Fibroblast of skin of right biceps (primary cell): ENCODE measurements at regions not wholly inside any gene's neighbourhood (a gene's known extent, or its start where the extent isn't known, plus 50 kb on each side); places are given as distances from the start of the nearest gene placed in this dataset.
A peak's percentile ranks its signal among the peaks of the same experiment; 100 is the strongest.

Experiments
- DNase-seq: peaks from one replicate; pipeline ENCODE4 v3.0.0-alpha.2; 2013

DNA sequence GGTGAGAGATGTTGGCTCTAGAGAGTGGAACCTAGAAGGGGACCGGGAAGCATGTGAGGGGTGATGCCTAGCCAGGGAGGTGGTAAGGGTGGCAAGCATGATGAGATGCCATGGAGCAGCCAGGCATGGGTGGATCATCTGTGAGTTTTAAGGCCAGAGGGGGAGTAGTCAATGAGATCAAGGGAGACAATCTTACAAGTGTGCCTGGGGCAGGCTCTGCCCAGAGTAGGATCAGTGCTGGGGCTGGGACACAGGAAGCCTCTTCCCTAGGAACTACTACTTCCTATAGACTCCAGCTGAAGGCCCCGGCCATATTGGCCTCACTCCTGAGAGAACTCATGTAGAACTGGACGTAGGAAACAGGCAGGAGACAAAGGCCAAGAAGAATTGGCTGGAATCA is 192.4 kb upstream of the CSF3R start:
- no peak for DNase-seq

DNA sequence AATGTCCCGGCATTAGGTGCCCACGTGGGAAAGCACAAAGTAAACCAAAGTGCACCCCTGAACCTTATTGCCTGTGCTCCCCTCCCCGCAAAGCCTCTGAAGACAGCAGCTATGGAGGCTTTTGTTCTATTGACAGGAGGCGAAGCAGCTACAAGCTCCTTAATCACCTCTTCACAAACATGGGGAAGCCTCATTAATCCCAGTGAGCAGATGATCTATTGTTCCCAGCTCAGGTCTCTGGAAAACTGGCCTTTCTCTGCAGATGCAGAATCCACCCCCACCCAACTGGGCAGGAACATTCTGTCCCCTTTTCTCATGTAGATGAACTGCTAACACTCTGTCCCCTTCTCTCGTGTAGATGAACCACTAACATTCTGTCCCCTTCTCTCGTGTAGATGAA is 190.5 kb upstream of the CSF3R start:
- DNase-seq = no peak

DNA sequence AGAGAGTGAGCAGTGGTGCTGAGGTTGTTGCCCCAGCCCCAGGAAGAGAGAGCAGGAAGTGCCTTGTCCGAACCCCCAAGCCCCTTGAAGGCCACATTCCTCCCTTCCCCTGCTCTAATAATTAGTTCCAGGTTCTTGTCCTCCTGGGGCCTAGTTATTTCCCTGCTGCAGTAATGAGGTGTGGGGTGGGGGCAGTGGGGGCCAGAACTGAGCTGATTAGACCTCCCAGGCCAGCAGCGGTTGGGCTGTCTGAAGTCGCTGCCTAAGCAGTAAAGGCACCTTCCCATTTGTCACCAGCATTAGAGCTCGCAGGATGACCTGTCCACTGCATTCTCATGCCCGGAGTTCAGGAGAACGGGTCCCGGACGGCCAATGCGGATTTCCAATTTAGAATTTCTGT is 186.5 kb upstream of the CSF3R start:
- no peak for DNase-seq

DNA sequence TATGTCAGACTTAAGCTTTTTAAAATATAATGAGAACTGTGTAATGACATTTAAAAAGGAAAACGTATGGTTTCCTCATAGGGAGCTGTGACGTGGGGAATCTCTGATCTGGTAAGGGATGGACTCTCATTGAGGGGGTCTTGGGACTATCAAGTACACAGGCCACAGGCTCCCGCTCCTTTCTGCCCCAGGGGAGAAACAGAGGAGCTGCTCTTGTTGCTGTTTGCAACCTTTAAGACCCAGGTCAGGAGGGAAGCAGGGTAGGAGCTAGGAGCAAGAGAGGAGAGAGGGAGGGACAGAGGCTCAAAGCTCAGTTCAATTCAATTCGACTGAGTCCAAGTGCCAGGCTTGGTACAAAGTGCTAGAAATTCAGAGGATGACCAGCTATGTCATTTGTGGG is 185.1 kb upstream of the CSF3R start:
- no peak for DNase-seq

DNA sequence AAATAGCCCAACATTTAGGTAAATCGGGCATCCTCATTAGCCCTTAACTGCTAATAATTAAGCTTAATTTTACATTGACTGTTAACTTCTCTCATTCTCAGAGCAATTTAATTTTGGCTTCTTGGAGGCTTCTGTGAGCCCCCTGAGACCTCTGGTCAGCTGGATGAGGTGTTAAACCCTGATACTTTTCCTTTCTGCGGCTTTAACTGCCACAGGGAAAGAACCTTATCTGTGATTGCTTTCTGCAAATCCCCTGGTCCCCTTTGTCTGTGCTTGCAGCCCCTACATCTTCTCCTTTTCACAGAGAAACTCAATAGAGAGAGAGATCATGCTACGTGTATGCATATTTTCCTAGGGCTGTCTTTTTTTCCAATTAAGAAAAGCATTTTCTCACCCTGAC is 184.5 kb upstream of the CSF3R start:
- no peak for DNase-seq

DNA sequence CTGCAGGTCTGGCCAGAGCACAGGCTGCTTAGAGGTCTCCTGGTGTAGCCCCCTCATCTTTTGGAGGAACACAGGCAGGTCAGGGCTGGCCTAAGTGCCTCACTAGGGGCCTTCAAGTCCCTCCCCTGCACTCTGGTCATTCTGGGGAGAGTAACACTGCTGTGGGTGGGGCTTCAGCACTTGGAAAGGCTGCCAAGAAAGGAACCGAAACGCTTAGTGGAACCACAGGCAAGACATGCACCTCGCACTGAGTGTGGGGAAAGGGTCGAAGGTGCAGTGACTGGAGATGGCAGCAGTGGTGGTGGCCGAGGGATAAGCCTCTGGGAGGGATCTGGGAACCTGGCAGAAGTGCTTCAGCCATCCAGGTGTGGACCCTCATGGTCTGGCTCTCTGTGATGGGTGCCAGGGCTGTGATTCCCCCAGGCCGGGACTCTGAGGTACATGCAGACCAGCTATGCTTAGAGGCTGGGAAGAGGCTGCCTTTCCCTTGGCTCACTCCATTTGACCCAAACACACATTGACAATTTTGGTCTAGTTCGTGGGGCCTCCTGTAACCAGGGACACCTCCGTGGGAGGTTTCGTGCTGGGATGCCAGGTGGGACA is 182.9 kb upstream of the CSF3R start:
- no peak for DNase-seq

DNA sequence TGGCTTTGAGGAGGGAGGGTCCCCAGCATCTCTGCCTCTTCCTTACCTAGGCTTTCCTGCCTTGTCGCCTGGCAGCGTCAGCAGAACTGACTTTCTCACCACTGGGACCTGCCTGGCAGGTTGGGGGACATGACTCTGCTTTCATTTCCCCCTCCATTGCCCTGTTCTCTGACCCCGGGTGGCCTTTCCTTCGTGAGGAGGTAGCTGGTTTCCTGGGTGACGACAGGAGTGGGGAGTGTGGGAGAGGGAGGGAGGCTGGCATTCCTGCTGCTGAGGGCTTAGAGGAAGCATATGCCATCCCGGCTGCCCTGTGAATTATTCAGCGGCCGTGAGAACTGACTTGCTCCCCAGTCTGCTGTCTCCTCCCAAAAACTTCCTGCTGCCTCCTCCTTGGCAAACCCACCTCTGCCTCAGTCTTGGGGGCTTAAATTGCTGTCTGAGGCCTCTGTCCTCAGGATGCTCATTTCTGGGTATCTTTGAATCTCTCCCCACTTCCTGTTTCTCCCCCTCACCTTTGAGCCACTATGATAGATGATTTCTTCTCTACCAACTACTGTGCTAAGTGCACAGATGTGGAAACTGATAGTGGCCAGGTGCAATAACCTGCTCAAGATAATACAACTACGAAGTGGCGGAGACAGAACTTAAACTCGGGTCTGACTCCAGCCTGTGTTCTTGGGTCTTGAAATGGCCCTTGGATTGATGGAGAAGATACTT is 182.0 kb upstream of the CSF3R start:
- DNase-seq = no peak

DNA sequence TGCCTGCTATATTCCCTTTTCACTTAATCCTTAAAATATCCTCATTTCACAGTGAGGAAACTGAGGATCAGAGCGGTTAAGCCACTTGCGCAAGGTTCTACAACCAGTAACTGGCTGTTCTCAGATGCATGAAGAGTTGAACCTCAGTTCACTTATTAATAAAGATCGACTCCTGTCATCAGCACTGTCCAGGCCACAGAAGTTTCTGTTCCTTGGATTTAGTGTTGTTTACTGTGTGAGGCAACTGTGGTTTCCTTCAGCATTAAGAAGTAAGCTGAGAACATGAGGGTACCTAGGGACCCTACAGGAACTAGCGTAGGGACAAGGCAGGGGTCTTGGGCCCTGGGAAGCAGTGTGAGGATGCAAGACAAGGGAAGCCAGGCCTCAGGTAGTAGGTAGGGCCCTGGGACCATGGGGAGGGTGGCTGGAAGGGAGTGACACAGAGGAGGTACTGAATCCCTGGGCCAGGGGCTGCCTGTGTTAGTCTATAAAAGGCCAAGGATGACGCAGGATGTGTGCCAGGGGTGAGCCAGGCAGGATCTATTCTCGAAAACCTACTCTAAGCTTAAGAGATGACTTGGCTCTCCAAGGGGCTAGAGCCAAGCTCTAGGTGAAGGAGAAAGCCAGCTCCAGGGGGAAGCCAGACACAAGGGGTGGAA is 181.2 kb upstream of the CSF3R start:
- no peak for DNase-seq

DNA sequence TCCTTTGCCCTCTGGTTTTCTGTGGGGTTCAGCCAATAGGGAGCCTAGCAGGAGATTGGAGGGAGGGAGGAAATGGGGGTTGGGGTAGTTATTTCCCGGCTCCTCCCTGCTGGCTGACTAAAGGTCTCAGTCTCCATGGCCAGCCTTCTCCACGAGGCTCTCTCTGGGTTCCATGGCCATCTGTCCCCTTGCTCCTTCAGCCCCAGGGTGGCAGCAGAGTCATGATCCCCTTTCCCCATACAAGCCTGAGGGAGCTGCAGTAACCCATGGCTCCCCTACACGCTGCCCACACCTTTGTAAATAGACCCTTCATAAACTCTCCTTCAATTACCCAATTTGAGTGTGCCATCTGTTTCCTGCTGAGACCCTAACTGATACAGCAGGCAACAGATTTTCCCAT is 176.1 kb upstream of the CSF3R start:
- no peak for DNase-seq

DNA sequence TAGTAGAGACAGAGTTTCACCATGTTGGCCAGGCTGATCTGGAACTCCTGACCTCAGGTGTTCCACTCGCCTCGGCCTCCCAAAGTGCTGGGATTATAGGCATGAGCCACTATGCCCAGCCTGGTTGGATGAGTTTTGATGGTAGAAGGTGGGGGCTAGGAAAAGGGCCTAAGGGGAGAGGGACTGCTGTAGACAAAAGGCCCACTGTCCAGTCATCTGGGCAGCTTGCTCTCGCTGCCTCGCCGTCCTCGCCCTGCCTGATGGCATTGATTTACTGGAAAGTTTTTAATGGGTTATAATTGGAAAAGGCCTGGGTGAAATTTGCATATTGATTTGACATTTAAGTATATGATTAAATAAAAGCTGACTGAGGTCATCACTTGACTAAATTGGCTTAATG is 175.1 kb upstream of the CSF3R start:
- no peak for DNase-seq

DNA sequence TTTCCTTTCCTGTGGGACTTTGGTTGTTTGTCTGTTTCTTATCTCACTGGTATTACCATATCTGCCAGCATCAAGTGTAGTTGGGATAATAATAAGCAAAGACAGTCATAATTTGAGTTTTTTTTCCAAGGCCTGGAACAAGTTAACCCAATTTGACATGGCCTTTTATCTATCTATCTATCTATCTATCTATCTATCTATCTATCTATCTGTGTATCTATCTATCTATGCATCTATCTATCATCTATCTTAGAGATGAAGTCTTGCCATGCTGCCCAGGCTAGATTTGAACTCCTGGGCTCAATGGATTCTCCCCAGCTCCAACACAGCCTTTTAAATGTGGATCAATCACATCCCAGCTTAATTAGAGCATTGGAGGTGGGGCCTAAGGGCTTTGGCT is 174.1 kb upstream of the CSF3R start:
- no peak for DNase-seq

DNA sequence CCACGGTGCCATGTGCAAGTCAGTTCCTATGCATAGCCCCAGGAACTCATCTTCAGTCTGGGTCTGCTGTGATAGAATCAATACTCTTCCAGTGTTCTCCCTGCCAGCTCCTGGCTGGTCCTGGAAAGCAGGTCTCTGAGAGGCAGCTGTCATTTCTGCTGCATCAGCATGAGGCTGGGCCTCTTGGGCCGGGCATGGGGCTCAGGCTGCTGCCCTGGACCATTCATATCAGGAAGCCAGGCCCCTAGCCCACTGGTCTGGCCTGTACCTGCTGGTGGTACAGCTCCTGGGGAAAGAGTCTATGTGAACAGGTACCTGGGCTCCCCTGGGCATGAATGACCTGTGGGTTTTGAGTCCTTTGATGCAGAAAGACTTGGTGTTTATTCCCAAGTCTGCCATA is 173.6 kb upstream of the CSF3R start:
- DNase-seq = no peak

DNA sequence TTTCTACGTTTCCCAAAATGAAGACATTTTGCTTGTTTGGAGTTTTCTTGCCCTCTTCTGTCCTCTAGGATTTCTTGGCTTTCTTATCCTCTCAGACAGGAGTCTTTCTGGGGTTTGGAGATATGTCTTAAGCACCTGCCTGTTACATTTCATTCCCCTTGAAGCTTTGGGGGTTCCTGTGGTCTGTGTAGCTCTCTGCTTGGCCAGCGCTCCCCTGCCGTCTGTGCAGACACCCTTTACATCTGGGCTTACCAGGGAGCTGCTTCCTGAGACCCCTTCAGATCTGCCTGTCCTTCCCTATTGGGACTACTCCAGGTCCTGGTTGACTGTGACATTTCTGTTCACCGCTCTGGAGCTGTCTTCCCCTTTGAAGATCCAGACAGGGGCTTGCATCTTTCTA is 171.9 kb upstream of the CSF3R start:
- no peak for DNase-seq

DNA sequence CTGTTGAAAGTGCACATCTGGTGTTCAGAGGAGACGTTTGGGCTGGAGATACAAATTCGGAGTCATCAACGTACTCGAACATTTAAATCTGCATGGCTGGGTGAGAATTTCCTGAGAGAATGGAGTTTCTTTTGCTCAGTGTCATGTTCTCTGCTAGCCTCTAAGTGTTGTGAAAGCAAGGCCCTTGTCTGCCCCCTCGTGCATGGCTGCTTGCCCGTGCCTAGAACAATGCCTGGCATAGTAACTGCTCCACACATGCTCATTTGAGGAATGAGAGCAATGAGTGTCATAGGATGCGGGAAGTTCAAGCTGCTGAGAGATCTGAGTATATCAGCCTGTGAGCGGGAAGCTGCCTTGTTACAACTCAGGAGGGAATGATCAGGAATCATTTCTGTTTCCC is 171.1 kb upstream of the CSF3R start:
- no peak for DNase-seq

DNA sequence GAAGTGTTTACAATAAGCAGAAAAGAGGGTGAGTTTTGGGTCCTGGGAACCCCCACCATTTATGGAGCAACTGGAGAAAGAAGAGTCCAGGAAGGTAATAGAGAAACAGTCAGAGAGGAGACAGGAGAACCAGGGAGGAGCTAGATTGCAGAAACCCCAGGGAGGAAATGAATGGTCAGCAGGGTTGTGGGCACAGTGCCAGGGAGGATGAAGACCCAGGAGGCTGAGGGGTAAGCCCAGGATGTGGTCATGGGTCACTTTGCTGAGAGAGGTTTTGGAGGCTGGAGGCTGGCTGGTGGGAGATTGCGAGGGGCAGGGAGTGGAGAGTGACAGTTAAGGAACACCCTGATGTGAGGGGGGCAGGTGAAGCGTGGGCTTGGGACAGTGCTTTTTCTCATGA is 169.9 kb upstream of the CSF3R start:
- DNase-seq = no peak

DNA sequence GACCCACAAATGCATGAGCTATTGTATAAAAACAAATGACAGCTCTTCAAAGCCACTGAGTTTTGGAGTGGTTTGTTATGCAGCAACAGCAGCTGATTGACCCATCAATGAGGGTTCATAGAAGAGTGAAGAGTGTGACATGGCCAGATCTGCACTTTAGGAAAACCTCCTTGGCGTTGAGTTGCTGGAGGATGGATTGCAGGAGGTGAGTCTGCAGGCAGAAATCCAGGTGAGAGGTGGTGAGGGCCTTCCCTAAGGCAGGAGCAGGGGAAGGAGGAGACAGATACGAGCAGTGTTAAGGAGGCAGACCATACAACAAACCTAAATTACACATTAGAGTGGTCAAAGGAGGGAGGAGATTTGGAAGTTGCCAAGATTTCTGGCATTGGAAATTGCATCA is 169.3 kb upstream of the CSF3R start:
- DNase-seq = no peak

DNA sequence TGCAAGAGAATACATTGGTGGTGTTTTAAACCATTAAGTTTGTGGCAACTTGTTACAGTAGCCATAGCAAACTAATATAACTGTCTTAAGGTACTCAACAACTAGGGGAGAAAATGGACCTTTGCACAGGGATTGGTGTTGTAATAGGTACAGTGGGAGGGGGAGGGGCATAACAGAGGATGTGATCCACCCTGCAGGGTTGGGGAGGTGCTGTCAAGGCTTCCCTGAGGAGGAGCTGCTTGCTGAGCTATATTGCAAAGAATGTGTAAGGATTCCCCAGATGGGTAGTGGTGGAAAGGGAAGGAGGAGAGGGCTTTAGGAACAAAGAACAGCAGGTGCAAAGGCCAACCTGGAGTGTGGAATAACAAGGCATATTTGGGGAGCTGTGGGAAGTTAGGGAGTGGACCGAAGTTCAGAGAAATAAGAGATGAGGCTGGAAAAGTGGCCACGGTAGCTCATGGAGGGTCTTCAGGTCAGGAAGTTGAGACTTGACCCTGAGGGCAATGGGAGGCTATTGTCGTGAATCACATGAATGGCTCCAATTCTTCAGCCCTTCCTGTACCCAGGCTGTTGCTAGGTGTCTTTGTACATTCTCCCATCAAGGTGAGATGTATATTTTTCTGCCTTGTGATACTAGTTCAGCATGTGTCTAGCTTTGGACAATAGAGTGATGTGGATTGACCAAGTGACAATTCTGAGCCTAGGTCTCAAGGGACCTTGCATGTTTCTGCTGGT is 168.6 kb upstream of the CSF3R start:
- DNase-seq = no peak

DNA sequence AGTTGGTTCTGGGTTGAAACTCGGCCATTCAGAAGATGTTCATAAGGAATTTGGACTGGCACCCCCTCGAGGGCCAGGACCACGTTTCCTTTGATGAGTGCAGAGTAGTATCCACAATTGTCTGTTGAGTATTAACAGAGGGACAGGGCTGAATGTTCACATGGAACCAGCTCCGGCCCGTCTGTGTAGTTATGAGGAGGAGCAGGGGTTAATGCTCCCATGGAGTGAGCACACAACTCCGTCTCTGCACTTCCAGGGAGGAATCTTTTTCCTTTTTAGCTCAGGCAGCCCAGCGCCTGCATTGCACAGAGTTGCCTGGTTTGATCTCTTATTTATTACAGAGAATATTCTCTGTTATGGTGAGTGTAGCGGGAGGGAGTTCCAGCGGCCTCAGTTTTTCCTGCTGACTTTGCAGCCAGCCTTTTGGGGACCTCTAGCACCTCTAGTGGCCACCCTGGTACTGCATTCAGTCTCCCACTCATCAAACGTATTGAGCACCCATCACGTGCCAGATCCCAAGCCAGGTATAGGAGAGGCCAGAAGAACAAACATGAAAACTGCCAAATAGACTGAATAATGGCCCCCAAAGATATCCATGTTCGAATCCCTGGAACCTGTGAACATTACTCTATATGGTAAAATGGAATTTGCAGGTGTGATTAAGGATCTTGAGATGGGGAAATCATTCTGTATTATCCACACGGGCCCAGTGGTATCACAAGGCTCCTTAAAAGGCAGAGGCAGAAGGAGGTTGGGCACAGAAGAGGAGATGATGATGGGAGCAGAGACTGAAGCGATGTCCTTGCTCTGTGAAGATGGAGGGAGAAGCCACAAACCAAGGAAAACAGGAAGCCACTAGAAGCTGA is 167.7 kb upstream of the CSF3R start:
- peak; percentile 34 for DNase-seq

DNA sequence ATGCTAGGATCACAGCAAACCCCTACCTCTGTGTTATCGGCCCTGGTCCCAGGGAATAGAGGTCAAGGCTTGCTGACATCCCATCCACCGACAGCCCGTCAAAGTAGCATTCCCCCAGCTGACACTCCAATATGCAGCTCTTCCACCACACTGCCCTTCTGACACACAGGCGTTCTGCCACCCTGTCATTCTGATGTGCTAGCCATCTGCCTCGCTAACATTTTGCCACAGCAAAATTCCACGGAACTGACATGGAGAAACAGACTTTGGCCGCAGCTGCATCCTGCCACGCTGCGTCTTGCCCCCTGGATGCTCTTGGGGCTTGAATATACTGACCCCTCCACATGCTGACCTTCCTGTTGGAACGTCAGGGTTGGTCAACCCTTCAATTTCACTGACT is 163.2 kb upstream of the CSF3R start:
- DNase-seq = no peak

DNA sequence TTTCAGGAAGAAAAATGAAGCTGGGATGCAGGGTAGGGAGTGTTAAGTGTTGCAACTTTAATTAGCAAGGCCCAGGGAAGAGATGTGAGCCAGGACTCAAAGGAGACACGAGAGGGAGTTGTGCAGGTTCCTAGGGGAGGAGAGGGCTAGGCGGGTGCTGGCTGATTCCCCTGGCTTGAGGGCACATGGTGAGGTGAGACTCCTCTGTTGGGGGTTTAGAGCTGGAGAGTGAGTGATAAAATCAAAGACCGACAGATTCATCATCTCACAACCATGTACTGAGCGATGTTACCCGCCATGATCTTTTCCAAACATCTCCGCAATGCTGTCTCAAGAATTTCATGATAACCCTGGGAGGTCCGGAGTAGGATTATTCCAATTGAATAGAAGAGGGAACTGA is 161.8 kb upstream of the CSF3R start:
- no peak for DNase-seq

DNA sequence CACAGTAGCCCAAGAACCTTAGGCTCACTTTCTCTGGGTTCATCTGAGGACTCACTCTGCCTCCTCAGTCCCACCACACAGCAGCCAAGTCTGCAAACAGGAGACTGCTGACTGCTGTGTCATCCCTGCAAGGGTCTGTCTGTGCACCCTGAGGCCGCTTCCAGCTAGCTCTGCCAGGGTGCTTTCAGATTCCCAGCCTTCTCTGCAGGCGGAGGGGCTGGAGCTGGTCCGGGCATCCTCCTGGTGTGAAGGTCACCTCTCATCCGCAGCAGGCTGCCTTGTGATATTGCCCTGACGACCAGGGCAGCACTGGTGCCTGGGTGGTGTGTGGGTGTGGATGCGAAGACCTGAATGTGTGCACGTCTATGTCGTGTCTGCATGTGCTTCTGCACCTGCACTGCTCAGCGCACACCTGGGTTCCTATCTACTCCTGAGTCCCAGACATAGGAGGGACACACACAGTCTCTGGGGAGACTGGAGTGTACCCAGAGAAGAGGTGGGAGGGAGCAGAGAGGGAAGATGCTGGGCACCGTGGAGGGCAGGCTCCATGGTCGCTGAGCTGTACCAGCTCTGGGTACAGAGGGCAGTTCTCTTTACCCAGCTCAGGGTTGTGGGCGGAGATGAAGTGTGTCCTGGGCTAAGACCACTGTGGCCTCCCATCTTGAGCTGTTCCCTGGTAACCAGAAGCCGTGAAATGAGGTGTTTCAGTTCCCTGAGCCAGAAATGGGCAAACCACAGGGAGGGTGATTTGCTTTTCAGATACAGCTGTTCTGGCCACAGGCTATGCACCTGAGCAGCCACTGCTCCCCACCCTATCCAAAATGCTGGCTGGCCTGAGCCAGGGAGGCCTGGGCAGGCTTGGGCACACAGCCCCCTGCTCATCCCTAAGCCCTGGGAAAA is 160.9 kb upstream of the CSF3R start:
- no peak for DNase-seq

DNA sequence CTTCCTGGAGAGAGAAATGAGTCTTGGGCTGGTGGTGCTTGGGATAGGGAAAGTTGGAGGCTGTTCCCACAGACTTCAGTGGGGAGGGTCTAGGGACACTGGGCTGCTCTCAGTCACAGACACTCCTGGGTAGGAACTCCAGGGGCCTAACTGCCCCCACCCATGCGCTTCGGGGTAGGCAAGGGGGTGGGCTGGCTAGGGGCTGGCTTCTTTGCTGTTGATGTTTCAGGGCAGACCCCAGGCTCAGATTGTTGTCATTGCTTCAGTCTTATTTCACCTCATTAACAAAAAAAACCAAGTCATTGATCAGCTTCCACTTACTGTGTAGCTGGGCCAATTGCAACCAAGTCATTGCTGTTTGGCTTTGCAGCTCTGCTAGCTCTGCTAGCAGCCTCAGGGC is 160.1 kb upstream of the CSF3R start:
- DNase-seq = no peak
